HEK293 (cell line): ENCODE measurements at regions not wholly inside any gene's neighbourhood (a gene's known extent, or its start where the extent isn't known, plus 50 kb on each side); places are given as distances from the start of the nearest gene placed in this dataset.

ENCODE experiments used
- CTCF ChIA-PET: fragments of 350-600 bp; formaldehyde crosslinking; extraction: SDS; loops from one replicate; lab custom pipeline; 2021; ENCODE audit warnings: antibody characterized with exemption; lab: Yijun Ruan, JAX
- POLR2A ChIA-PET: fragments of 300-600 bp; formaldehyde crosslinking; extraction: SDS; loops from one replicate; lab custom pipeline; 2020; ENCODE audit warnings: antibody characterized with exemption, inconsistent platforms; lab: Yijun Ruan, JAX
- H3K27ac ChIP-seq: fragments of 200-500 bp; sonication (Bioruptor generic); 2 replicates; pipeline ENCODE4 v1.5.1; 2014; ENCODE audit warnings: low read depth, low read length, control low read depth, inconsistent platforms; ENCODE audit errors: extremely low read depth
- H3K36me3 ChIP-seq, 2 experiments: fragments of 200-500 bp in 1 of 2; sonication (Bioruptor generic) in 1 of 2; 1 replicate in 1 of 2; 2 replicates in 1 of 2; pipeline ENCODE4 v1.5.1; 2014 to 2017; ENCODE audit warnings: inconsistent platforms in 2 of 2, low read length in 2 of 2; ENCODE audit not compliant: control insufficient read depth in 2 of 2, insufficient read depth in 1 of 2
- H3K4me1 ChIP-seq: fragments of 200-500 bp; sonication (Bioruptor generic); 2 replicates; pipeline ENCODE4 v1.5.1; 2014; ENCODE audit warnings: mild to moderate bottlenecking, low read length, inconsistent platforms; ENCODE audit not compliant: control insufficient read depth, insufficient read depth
- H3K4me3 ChIP-seq: 2 replicates; pipeline ENCODE4 v1.5.1; 2011; ENCODE audit warnings: low read depth, mild to moderate bottlenecking, control low read depth, low read length, moderate library complexity
- H3K9me3 ChIP-seq: fragments of 200-500 bp; sonication (Bioruptor generic); 2 replicates; pipeline ENCODE4 v1.5.1; 2014; ENCODE audit warnings: low read depth, low read length, inconsistent platforms; ENCODE audit not compliant: control insufficient read depth, insufficient read depth
- GFI1B ChIP-seq: fragments of 450-650 bp; formaldehyde crosslinking; IDR thresholded peaks from 2 replicates; pipeline ENCODE4 v1.5.1; 2016; ENCODE audit warnings: missing biosample characterization, missing genetic modification characterization
- TRIM28 ChIP-seq: IDR thresholded peaks from 2 replicates; pipeline ENCODE4 v1.6.1; 2011; ENCODE audit warnings: low read length, control low read depth, borderline replicate concordance
- ZFP3 ChIP-seq: fragments of 450-650 bp; formaldehyde crosslinking; IDR thresholded peaks from 2 replicates; pipeline ENCODE4 v1.5.1; 2016; ENCODE audit warnings: low read depth, missing biosample characterization, missing genetic modification characterization
- ZFP37 ChIP-seq: fragments of 450-650 bp; formaldehyde crosslinking; IDR thresholded peaks from 2 replicates; pipeline ENCODE4 v1.5.1; 2016; ENCODE audit warnings: missing biosample characterization, missing genetic modification characterization
- ZNF10 ChIP-seq: fragments of 450-650 bp; formaldehyde crosslinking; IDR thresholded peaks from 2 replicates; pipeline ENCODE4 v1.5.1; 2017; ENCODE audit warnings: missing biosample characterization, missing genetic modification characterization
- ZNF112 ChIP-seq: fragments of 450-650 bp; formaldehyde crosslinking; IDR thresholded peaks from 2 replicates; pipeline ENCODE4 v1.5.0; 2017; ENCODE audit warnings: missing biosample characterization, missing genetic modification characterization
- ZNF19 ChIP-seq: fragments of 450-650 bp; formaldehyde crosslinking; IDR thresholded peaks from 2 replicates; pipeline ENCODE4; 2016; ENCODE audit warnings: missing biosample characterization, missing genetic modification characterization, low read depth
- ZNF404 ChIP-seq: fragments of 450-650 bp; formaldehyde crosslinking; IDR thresholded peaks from 2 replicates; pipeline ENCODE4 v1.5.1; 2017; ENCODE audit warnings: missing biosample characterization, missing genetic modification characterization
- ZNF473 ChIP-seq: fragments of 450-650 bp; formaldehyde crosslinking; IDR thresholded peaks from 2 replicates; pipeline ENCODE4 v1.5.1; 2017; ENCODE audit warnings: missing biosample characterization, missing genetic modification characterization
- ZNF544 ChIP-seq: fragments of 450-650 bp; formaldehyde crosslinking; IDR thresholded peaks from 2 replicates; pipeline ENCODE4 v1.5.0; 2017; ENCODE audit warnings: missing biosample characterization, missing genetic modification characterization
- ZNF624 ChIP-seq: fragments of 450-650 bp; formaldehyde crosslinking; IDR thresholded peaks from 2 replicates; pipeline ENCODE4 v1.5.1; 2017; ENCODE audit warnings: missing biosample characterization, missing genetic modification characterization
- ZNF629 ChIP-seq: fragments of 450-650 bp; formaldehyde crosslinking; IDR thresholded peaks from 2 replicates; pipeline ENCODE4 v1.5.1; 2017; ENCODE audit warnings: missing biosample characterization, missing genetic modification characterization
- ZNF658 ChIP-seq: fragments of 450-650 bp; formaldehyde crosslinking; IDR thresholded peaks from 2 replicates; pipeline ENCODE4; 2016; ENCODE audit warnings: missing biosample characterization, missing genetic modification characterization
- ZNF660 ChIP-seq: fragments of 450-650 bp; IDR thresholded peaks from 2 replicates; pipeline ENCODE4 v1.5.1; 2018; ENCODE audit warnings: missing biosample characterization, mild to moderate bottlenecking, missing genetic modification characterization
- TF ChIP-seq, protein P1 (sequence below): fragments of 450-650 bp; formaldehyde crosslinking; IDR thresholded peaks from 2 replicates; pipeline ENCODE4 v1.5.1; 2017; ENCODE audit warnings: missing biosample characterization, missing genetic modification characterization
- TF ChIP-seq, protein P2 (sequence below): fragments of 450-650 bp; formaldehyde crosslinking; IDR thresholded peaks from 2 replicates; pipeline ENCODE4 v1.5.1; 2016; ENCODE audit warnings: missing biosample characterization, missing genetic modification characterization
- TF ChIP-seq, protein P3 (sequence below): fragments of 450-650 bp; formaldehyde crosslinking; IDR thresholded peaks from 2 replicates; pipeline ENCODE4 v1.5.1; 2016; ENCODE audit warnings: missing biosample characterization, missing genetic modification characterization
- TF ChIP-seq, protein P4 (sequence below): IDR thresholded peaks from 2 replicates; pipeline ENCODE4 v1.6.1; 2011; ENCODE audit warnings: mild to moderate bottlenecking, low read depth, low read length, borderline replicate concordance
- TF ChIP-seq, protein P5 (sequence below): fragments of 450-650 bp; formaldehyde crosslinking; IDR thresholded peaks from 2 replicates; pipeline ENCODE4 v1.5.1; 2016; ENCODE audit warnings: missing biosample characterization, missing genetic modification characterization
- TF ChIP-seq, protein P6 (sequence below): fragments of 450-650 bp; formaldehyde crosslinking; IDR thresholded peaks from 2 replicates; pipeline ENCODE4 v1.5.0; 2017; ENCODE audit warnings: missing biosample characterization, missing genetic modification characterization, borderline replicate concordance

DNA sequence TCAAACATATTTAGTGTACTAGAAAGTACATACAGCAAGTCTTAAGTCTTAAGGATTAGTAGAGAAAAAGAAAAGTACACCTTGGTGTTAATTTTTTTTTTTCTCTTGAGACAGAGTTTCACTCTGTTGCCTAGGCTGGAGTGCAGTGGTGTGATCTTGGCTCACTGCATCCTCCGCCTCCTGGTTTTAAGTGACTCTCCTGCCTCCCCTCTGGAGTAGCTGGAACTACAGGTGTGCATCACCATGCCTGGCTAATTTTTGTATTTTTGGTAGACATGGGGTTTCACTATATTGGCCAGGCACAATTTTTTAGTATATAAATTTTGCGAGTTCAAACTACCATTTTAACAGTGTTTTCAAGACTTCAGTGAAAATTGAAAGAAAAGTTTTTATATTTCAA is 1941.1 kb upstream of the CDH6 start (continued):
- TF ChIP-seq, protein P1, sequence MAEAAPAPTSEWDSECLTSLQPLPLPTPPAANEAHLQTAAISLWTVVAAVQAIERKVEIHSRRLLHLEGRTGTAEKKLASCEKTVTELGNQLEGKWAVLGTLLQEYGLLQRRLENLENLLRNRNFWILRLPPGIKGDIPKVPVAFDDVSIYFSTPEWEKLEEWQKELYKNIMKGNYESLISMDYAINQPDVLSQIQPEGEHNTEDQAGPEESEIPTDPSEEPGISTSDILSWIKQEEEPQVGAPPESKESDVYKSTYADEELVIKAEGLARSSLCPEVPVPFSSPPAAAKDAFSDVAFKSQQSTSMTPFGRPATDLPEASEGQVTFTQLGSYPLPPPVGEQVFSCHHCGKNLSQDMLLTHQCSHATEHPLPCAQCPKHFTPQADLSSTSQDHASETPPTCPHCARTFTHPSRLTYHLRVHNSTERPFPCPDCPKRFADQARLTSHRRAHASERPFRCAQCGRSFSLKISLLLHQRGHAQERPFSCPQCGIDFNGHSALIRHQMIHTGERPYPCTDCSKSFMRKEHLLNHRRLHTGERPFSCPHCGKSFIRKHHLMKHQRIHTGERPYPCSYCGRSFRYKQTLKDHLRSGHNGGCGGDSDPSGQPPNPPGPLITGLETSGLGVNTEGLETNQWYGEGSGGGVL = no peak
- TF ChIP-seq, protein P2, sequence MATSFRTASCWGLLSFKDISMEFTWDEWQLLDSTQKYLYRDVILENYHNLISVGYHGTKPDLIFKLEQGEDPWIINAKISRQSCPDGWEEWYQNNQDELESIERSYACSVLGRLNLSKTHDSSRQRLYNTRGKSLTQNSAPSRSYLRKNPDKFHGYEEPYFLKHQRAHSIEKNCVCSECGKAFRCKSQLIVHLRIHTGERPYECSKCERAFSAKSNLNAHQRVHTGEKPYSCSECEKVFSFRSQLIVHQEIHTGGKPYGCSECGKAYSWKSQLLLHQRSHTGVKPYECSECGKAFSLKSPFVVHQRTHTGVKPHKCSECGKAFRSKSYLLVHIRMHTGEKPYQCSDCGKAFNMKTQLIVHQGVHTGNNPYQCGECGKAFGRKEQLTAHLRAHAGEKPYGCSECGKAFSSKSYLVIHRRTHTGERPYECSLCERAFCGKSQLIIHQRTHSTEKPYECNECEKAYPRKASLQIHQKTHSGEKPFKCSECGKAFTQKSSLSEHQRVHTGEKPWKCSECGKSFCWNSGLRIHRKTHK = no peak

DNA sequence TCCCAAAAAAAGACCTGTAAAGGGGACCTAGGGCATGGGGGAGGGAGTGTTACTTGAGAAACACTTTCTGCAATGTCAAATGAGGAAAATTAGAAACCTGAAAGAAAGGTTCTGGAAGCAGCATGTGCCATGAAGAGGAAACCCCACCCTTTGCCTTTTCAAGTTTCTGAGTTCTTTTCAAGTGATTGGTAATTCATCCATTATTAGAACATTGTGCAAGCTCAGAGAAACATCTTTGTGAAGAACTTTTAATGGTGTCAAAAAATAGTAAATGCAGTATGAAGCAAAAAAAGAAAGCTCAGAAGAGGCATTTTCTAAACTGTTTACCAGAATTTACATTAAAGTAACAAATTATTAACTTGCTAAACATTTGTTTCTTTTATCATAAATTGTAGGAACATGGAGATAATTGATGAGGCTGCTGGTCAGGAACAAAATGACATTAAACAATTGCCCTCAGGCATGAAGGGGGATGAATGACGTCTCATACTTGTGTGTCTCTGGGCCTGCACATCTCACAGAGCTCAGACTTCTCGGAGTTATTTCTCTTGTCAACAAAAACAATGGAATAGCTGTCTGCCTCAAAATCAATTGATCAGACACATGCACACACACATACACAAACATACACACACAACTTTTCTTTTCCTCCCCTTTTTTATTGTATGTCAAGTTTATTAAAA is 1946.0 kb upstream of the CDH6 start:
- no peaks in the 10 kb centered on the region for H3K9me3 ChIP-seq
- POLR2A ChIA-PET = no interaction called here
- CTCF ChIA-PET = no interaction called here
- TF ChIP-seq ZFP37 (no peak), ZNF658 (tag by site-specific recombination) (no peak), ZNF10 (tag by site-specific recombination) (no peak), ZFP3 (no peak), ZNF112 (tag by site-specific recombination) (no peak)
- TF ChIP-seq, all 188 proteins: peak for 0
- Histone ChIP-seq H3K27ac (no peak overlapping the region), H3K4me3 (no peak overlapping the region), H3K4me1 (no peaks in the 10 kb centered on the region), H3K36me3 (no peaks in the 10 kb centered on the region)

DNA sequence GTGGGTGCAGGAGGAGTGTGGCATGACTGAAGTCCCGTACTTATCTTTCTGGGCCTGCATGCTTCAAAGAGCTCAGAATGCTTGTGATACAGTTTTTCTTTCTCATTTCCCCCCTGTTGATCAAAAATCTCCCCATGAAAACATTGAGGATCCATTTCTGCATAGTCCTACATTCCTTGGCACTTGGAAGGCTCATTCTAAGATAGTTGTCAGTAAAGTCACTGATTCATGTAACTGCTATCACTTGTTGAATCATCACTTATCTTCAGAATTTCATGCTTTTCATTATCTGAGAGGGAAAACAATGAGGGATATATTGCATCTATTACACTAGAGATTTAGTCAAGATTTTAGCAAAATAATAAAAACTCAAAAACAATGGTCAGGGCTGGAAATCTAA is 1953.1 kb upstream of the CDH6 start:
- ChIA-PET CTCF (no interaction called here), POLR2A (no interaction called here)
- no peaks in the 10 kb centered on the region for H3K9me3 ChIP-seq
- TF ChIP-seq ZNF660 (no peak), GFI1B (tag by site-specific recombination) (no peak), ZNF629 (tag by site-specific recombination) (no peak), ZNF404 (tag by site-specific recombination) (no peak), ZNF19 (tag by site-specific recombination) (no peak), ZNF624 (tag by site-specific recombination) (no peak), ZNF473 (tag by site-specific recombination) (no peak), ZNF544 (tag by site-specific recombination) (no peak), TRIM28 (no peak)
- TF ChIP-seq, protein P3, sequence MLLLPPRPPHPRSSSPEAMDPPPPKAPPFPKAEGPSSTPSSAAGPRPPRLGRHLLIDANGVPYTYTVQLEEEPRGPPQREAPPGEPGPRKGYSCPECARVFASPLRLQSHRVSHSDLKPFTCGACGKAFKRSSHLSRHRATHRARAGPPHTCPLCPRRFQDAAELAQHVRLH (tag by site-specific recombination) = no peak
- TF ChIP-seq, protein P4, sequence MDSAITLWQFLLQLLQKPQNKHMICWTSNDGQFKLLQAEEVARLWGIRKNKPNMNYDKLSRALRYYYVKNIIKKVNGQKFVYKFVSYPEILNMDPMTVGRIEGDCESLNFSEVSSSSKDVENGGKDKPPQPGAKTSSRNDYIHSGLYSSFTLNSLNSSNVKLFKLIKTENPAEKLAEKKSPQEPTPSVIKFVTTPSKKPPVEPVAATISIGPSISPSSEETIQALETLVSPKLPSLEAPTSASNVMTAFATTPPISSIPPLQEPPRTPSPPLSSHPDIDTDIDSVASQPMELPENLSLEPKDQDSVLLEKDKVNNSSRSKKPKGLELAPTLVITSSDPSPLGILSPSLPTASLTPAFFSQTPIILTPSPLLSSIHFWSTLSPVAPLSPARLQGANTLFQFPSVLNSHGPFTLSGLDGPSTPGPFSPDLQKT = no peak
- TF ChIP-seq, protein P5, sequence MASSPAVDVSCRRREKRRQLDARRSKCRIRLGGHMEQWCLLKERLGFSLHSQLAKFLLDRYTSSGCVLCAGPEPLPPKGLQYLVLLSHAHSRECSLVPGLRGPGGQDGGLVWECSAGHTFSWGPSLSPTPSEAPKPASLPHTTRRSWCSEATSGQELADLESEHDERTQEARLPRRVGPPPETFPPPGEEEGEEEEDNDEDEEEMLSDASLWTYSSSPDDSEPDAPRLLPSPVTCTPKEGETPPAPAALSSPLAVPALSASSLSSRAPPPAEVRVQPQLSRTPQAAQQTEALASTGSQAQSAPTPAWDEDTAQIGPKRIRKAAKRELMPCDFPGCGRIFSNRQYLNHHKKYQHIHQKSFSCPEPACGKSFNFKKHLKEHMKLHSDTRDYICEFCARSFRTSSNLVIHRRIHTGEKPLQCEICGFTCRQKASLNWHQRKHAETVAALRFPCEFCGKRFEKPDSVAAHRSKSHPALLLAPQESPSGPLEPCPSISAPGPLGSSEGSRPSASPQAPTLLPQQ (tag by site-specific recombination) = no peak
- TF ChIP-seq, protein P6, sequence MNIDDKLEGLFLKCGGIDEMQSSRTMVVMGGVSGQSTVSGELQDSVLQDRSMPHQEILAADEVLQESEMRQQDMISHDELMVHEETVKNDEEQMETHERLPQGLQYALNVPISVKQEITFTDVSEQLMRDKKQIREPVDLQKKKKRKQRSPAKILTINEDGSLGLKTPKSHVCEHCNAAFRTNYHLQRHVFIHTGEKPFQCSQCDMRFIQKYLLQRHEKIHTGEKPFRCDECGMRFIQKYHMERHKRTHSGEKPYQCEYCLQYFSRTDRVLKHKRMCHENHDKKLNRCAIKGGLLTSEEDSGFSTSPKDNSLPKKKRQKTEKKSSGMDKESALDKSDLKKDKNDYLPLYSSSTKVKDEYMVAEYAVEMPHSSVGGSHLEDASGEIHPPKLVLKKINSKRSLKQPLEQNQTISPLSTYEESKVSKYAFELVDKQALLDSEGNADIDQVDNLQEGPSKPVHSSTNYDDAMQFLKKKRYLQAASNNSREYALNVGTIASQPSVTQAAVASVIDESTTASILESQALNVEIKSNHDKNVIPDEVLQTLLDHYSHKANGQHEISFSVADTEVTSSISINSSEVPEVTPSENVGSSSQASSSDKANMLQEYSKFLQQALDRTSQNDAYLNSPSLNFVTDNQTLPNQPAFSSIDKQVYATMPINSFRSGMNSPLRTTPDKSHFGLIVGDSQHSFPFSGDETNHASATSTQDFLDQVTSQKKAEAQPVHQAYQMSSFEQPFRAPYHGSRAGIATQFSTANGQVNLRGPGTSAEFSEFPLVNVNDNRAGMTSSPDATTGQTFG (tag by site-specific recombination) = no peak
- no peak overlapping the region for H3K4me3 ChIP-seq
- no peaks in the 10 kb centered on the region for H3K36me3 ChIP-seq
- no peaks in the 10 kb centered on the region for H3K4me1 ChIP-seq
- no peak overlapping the region for H3K27ac ChIP-seq
